Esophagus (tissue), 2 donors: ENCODE measurements at regions not wholly inside any gene's neighbourhood (a gene's known extent, or its start where the extent isn't known, plus 50 kb on each side); places are given as distances from the start of the nearest gene placed in this dataset.

Experiments
- H3K27ac ChIP-seq, 2 donors: one replicate each; pipeline ENCODE4 v1.5.1; 2013; ENCODE audit warnings: low read depth in 2 of 2, mild to moderate bottlenecking in 2 of 2, inconsistent platforms in 1 of 2, low read length in 1 of 2, moderate library complexity in 1 of 2
- H3K27me3 ChIP-seq, 2 donors: one replicate each; pipeline ENCODE4 v1.6.1; 2013; ENCODE audit warnings: low read length in 2 of 2, control low read depth in 1 of 2, mild to moderate bottlenecking in 1 of 2; ENCODE audit not compliant: insufficient read depth in 2 of 2, control insufficient read depth in 1 of 2
- H3K36me3 ChIP-seq, 2 donors: one replicate each; pipeline ENCODE4 v1.6.1; 2013; ENCODE audit warnings: low read length in 1 of 2; ENCODE audit not compliant: control insufficient read depth in 2 of 2, insufficient read depth in 2 of 2
- H3K4me1 ChIP-seq, 2 donors: one replicate each; pipeline ENCODE4 v1.6.1; 2013; ENCODE audit warnings: low read length in 1 of 2; ENCODE audit not compliant: control insufficient read depth in 2 of 2, insufficient read depth in 2 of 2
- H3K4me3 ChIP-seq, 2 donors: one replicate each; pipeline ENCODE4 v1.5.1; 2013; ENCODE audit warnings: low read length in 2 of 2, mild to moderate bottlenecking in 2 of 2, low read depth in 1 of 2, moderate library complexity in 1 of 2
- H3K9me3 ChIP-seq, 2 donors: one replicate each; pipeline ENCODE4 v1.6.1; 2013; ENCODE audit warnings: mild to moderate bottlenecking in 2 of 2, low read depth in 1 of 2, low read length in 1 of 2, moderate library complexity in 1 of 2; ENCODE audit not compliant: control insufficient read depth in 2 of 2, insufficient read depth in 1 of 2
- WGBS, 2 donors: extraction: QIAGEN DNeasy Blood & Tissue Kit; methylation state at CpG; one replicate each; pipeline ENCODE4 v1.1.7; 2013; 5-methylcytosine and 5-hydroxymethylcytosine counted together
- donor health status: healthy with polysubstance abuse.
- donor health status: Bipolar disorder and iron deficiency.

DNA sequence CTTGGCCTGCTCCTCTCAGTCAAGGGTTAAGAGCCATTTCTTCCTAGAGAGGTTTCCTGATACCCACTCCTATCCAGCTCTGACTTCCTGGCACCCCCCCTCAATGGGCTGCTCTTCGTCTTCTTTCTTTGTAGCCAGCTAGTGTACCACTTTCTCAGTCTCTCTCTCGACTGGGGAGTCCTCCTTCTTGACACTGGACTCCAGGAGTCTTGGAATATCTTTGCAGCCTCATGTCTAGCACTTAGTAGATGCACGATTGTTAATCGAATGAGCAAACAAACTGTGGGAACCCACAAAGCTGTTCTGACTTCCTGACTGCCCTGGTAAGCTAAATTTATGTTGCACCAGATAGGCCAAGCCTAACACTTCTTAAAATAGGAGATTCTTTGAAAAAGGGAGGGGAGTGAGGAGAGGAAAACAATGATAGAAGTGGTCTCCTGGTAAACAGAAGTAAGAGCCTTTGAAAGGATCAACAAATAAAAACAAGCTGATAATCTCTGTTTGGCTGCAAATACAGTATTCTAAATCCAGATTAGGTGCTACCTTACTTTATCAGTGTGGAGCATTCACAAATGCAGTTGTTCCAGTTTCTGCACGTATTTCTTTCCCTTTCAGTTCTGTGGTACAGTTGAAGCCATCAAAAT, 160.1 kb upstream of the CITED2 start:
- H3K4me3 ChIP-seq, result no peak overlapping the region
- H3K4me1 ChIP-seq, result peaks cover 2 to 3% of the 10 kb centered on the region in 2 donors
- H3K9me3 ChIP-seq, result no peaks in the 10 kb centered on the region
- 48 to 57% methylated on average over 5 of the region's 5 CpGs for WGBS, 2 donors
- no peaks in the 10 kb centered on the region for H3K27me3 ChIP-seq
- no peaks in the 10 kb centered on the region for H3K36me3 ChIP-seq
- peak overlapping the region; percentile 61 to 65 for H3K27ac ChIP-seq

DNA sequence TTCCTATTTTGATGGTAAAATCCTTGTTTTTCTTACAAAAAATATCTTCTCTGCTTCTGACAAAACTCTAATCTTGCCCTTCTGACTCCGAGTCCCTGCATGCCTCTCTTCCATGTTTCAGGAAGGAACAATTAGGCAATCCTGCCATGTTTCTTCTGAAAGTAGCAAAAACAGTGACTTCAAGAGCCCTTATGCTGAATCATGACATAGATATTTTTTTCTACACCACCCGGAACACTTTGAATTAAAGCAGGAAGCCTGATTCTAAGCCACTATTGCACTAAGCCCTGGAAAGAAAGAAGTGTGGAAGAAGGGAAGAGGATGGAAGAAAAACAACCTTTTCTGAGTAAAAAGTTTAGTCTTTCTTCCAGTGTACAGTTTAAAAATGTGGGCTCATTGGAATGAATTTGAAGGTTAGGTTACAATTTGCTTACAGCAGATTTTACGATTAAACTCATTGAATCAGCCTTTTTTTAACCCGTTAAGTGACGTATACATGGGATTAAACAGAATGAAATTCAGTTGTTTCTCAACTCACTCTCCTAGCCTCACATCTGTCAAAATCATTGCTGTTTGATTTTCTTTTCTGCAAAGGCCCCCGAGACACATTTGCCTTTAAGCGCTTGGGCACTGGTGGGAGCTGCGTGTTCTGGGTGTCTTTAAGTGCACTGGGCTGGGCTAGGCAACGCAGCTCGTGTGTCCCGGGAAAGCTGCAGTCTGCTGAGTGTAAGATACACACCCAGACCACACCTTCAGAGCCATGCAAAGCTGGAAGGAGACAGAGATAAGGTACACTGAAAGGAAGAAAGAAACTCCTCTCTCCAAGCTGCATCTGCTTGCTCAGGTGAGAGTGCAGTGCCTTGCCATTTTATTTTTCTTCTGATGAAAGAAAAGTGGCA, 159.4 kb upstream of the CITED2 start:
- Histone ChIP-seq H3K4me1 (peaks cover 2 to 3% of the 10 kb centered on the region in 2 donors), H3K4me3 (no peak overlapping the region), H3K27me3 (no peaks in the 10 kb centered on the region), H3K36me3 (no peaks in the 10 kb centered on the region), H3K9me3 (no peaks in the 10 kb centered on the region), H3K27ac (peak overlapping the region; percentile 50 to 65)
- WGBS, 2 donors, result 42 to 49% methylated on average over 11 of the region's 11 CpGs

- Histone ChIP-seq H3K4me3 (no peak overlapping the region), H3K27me3 (no peaks in the 10 kb centered on the region), H3K9me3 (no peaks in the 10 kb centered on the region), H3K27ac (peak overlapping the region; percentile 31 to 65), H3K4me1 (peaks cover 2 to 3% of the 10 kb centered on the region in 2 donors), H3K36me3 (no peaks in the 10 kb centered on the region)
- 86 to 90% methylated on average over 4 of the region's 4 CpGs for WGBS, 2 donors
Observed at GRCh38 chr6:139533171-139533570, 158.7 kb upstream of the CITED2 start.

GRCh38 chr6:139531148-139532115, 157.0 kb upstream of the CITED2 start:
- H3K4me3 ChIP-seq, result no peak overlapping the region
- 60 to 63% methylated on average over 8 of the region's 8 CpGs for WGBS, 2 donors
- H3K9me3 ChIP-seq, result no peaks in the 10 kb centered on the region
- peaks cover 2 to 3% of the 10 kb centered on the region in 2 donors for H3K4me1 ChIP-seq
- H3K27ac ChIP-seq, result peak overlapping the region in 1 of 2 donors; percentile 69
- H3K36me3 ChIP-seq, result no peaks in the 10 kb centered on the region
- no peaks in the 10 kb centered on the region for H3K27me3 ChIP-seq

- Histone ChIP-seq H3K4me1 (peaks cover 2 to 3% of the 10 kb centered on the region in 2 donors), H3K27me3 (no peaks in the 10 kb centered on the region), H3K36me3 (no peaks in the 10 kb centered on the region), H3K27ac (peak overlapping the region in 1 of 2 donors; percentile 55), H3K9me3 (no peaks in the 10 kb centered on the region), H3K4me3 (no peak overlapping the region)
- 58 to 68% methylated on average over 7 of the region's 7 CpGs for WGBS, 2 donors
Observed at GRCh38 chr6:139530561-139530960, 156.1 kb upstream of the CITED2 start.

GRCh38 chr6:139529420-139529819, 155.0 kb upstream of the CITED2 start:
- Histone ChIP-seq H3K9me3 (no peaks in the 10 kb centered on the region), H3K36me3 (no peaks in the 10 kb centered on the region), H3K4me1 (peaks cover 2 to 3% of the 10 kb centered on the region in 2 donors), H3K27ac (no peak overlapping the region), H3K4me3 (no peak overlapping the region), H3K27me3 (no peaks in the 10 kb centered on the region)
- 79 to 90% methylated on average over 1 of the region's 1 CpG for WGBS, 2 donors

- 83 to 88% methylated on average over 2 of the region's 2 CpGs for WGBS, 2 donors
- Histone ChIP-seq H3K9me3 (no peaks in the 10 kb centered on the region), H3K27ac (no peak overlapping the region), H3K4me3 (no peak overlapping the region), H3K27me3 (no peaks in the 10 kb centered on the region), H3K36me3 (no peaks in the 10 kb centered on the region), H3K4me1 (no peaks in the 10 kb centered on the region)
Observed at GRCh38 chr6:139528471-139528870, 154.0 kb upstream of the CITED2 start.

DNA sequence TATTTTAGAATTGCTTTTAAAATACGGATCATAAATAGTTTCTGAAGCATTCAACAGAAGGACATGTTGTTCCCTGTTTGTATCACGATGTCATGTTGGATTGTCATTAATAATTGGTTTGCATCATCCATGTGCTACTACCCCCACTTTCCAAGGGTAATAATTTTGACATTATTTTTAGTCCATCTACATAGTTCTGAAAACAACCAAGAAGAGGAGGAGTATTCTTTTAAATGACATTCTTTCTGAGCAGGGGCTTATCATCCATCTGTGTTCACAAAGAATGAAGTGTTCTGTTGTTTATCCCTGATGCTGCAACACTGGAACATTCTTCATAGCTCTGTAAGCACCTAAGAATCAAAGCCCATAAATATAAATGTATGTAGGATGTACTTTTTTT, 151.0 kb upstream of the CITED2 start:
- H3K27me3 ChIP-seq, result no peaks in the 10 kb centered on the region
- WGBS, 2 donors, result 72 to 78% methylated on average over 2 of the region's 2 CpGs
- H3K4me3 ChIP-seq, result no peak overlapping the region
- no peaks in the 10 kb centered on the region for H3K9me3 ChIP-seq
- no peaks in the 10 kb centered on the region for H3K4me1 ChIP-seq
- H3K36me3 ChIP-seq, result no peaks in the 10 kb centered on the region
- no peak overlapping the region for H3K27ac ChIP-seq

- WGBS, 2 donors, result 86 to 90% methylated on average over 2 of the region's 2 CpGs
- Histone ChIP-seq H3K27ac (no peak overlapping the region), H3K27me3 (no peaks in the 10 kb centered on the region), H3K4me3 (no peak overlapping the region), H3K4me1 (peaks cover 0 to 4% of the 10 kb centered on the region in 2 donors), H3K36me3 (no peaks in the 10 kb centered on the region), H3K9me3 (no peaks in the 10 kb centered on the region)
Observed at GRCh38 chr6:139523986-139524385, 149.5 kb upstream of the CITED2 start.
